Activated naive CD4-positive, alpha-beta T cell treated with anti-CD3 and anti-CD28 coated beads, Interleukin-2, amount 50 U/mL, for 24 hours (primary cell): ENCODE measurements at regions not wholly inside any gene's neighbourhood (a gene's known extent, or its start where the extent isn't known, plus 50 kb on each side); places are given as distances from the start of the nearest gene placed in this dataset.

ENCODE experiments used
- H3K27ac Mint-ChIP-seq: one replicate; pipeline ENCODE4 v1.8.0; 2021; ENCODE audit warnings: mild to moderate bottlenecking, mixed read lengths
- H3K27me3 Mint-ChIP-seq: one replicate; pipeline ENCODE4 v1.8.0; 2021; ENCODE audit warnings: mixed read lengths
- H3K36me3 Mint-ChIP-seq: one replicate; pipeline ENCODE4 v1.8.0; 2021; ENCODE audit warnings: mixed read lengths
- H3K4me1 Mint-ChIP-seq: one replicate; pipeline ENCODE4 v1.8.0; 2021; ENCODE audit warnings: mixed read lengths
- H3K4me3 Mint-ChIP-seq: one replicate; pipeline ENCODE4 v1.8.0; 2021; ENCODE audit warnings: mild to moderate bottlenecking, mixed read lengths
- H3K9me3 Mint-ChIP-seq: one replicate; pipeline ENCODE4 v1.8.0; 2021; ENCODE audit warnings: mixed read lengths

- Mint-ChIP-seq H3K4me3 (no peak overlapping the region), H3K9me3 (no peaks in the 10 kb centered on the region), H3K4me1 (no peaks in the 10 kb centered on the region), H3K27me3 (peaks cover 7% of the 10 kb centered on the region), H3K27ac (no peak overlapping the region), H3K36me3 (no peaks in the 10 kb centered on the region)
Observed at GRCh38 chr1:147486876-147487656, 54.2 kb upstream of the BCL9 start.

DNA sequence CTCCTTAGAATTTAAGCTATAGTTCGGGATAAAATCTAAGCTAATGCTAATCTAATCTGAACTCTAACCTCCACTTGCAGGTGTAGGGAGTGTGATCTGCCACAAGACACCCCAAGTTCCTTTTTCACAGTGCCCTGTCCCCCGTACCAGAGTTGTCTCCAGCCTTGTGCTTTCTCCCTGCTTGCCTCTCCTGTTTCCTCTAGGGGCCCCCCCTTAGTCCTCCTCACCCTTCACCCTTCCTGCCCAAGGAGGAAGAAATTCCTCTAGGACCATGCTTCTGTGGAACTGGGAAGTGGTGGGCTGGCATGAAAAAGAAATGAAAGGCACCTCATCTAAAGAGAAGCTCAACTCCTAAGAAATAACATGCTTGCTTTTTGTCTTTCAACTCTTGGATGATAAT is 50.2 kb upstream of the BCL9 start:
- Mint-ChIP-seq H3K27ac (no peak overlapping the region), H3K4me1 (no peaks in the 10 kb centered on the region), H3K27me3 (no peaks in the 10 kb centered on the region), H3K4me3 (no peak overlapping the region), H3K9me3 (no peaks in the 10 kb centered on the region), H3K36me3 (no peaks in the 10 kb centered on the region)
